Nephron (organoid): ENCODE measurements at regions not wholly inside any gene's neighbourhood (a gene's known extent, or its start where the extent isn't known, plus 50 kb on each side); places are given as distances from the start of the nearest gene placed in this dataset.
A peak's percentile ranks its signal among the peaks of the same experiment; 100 is the strongest.

ENCODE experiments used
- H3K27ac Mint-ChIP-seq, 3 experiments: 2 replicates each; pipeline ENCODE4 v1.8.0; 2020; ENCODE audit warnings: mixed read lengths in 3 of 3, mild to moderate bottlenecking in 2 of 3, moderate library complexity in 1 of 3
- H3K27me3 Mint-ChIP-seq: 2 replicates; pipeline ENCODE4 v1.8.0; 2021; ENCODE audit warnings: low read depth, mild to moderate bottlenecking, moderate library complexity, mixed read lengths
- H3K36me3 Mint-ChIP-seq: 2 replicates; pipeline ENCODE4 v1.8.0; 2020; ENCODE audit warnings: low read depth, mixed read lengths
- H3K4me1 Mint-ChIP-seq: 2 replicates; pipeline ENCODE4 v1.8.0; 2020; ENCODE audit warnings: mixed read lengths
- H3K4me3 Mint-ChIP-seq, 3 experiments: 2 replicates each; pipeline ENCODE4 v1.8.0; 2020; ENCODE audit warnings: mild to moderate bottlenecking in 3 of 3, mixed read lengths in 3 of 3, moderate library complexity in 2 of 3
- H3K9me3 Mint-ChIP-seq: 2 replicates; pipeline ENCODE4 v1.8.0; 2020; ENCODE audit warnings: mixed read lengths
- TF ChIP-seq, protein P1 (sequence below), 3 experiments: fragments of 200-600 bp; sonication (generic); IDR thresholded peaks; one replicate each; pipeline ENCODE4 v1.5.0; 2021; ENCODE audit warnings: antibody characterized with exemption in 3 of 3; ENCODE audit not compliant: unreplicated experiment in 3 of 3

DNA sequence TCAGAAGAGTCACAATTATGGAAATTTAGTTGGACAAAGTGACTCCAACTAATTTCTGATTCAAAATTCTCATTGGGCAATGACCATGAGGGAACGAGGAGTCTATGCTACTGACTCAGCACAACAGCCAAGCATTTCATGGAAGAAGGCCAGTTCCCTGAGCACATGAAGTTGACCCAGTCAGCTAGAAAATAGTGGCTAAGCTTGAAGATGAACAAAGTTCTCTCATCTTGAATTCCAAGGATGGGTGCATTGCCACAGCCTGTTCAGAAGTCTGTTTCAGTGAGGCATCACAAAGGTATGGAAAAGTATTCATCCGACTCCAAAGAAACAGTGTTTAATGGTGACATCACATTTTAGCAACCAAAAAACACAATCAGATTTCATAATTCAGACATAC lies 676.9 kb downstream of the HACE1 start:
- Mint-ChIP-seq H3K27ac (no peak overlapping the region), H3K27me3 (peaks cover 7% of the 10 kb centered on the region), H3K4me3 (no peak overlapping the region), H3K9me3 (no peaks in the 10 kb centered on the region), H3K36me3 (no peaks in the 10 kb centered on the region), H3K4me1 (no peaks in the 10 kb centered on the region)
- TF ChIP-seq, protein P1, sequence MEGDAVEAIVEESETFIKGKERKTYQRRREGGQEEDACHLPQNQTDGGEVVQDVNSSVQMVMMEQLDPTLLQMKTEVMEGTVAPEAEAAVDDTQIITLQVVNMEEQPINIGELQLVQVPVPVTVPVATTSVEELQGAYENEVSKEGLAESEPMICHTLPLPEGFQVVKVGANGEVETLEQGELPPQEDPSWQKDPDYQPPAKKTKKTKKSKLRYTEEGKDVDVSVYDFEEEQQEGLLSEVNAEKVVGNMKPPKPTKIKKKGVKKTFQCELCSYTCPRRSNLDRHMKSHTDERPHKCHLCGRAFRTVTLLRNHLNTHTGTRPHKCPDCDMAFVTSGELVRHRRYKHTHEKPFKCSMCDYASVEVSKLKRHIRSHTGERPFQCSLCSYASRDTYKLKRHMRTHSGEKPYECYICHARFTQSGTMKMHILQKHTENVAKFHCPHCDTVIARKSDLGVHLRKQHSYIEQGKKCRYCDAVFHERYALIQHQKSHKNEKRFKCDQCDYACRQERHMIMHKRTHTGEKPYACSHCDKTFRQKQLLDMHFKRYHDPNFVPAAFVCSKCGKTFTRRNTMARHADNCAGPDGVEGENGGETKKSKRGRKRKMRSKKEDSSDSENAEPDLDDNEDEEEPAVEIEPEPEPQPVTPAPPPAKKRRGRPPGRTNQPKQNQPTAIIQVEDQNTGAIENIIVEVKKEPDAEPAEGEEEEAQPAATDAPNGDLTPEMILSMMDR (IDR thresholded peaks at IDR 0.05; ENCODE audit: unreplicated experiment in 3 of 3): no peak

DNA sequence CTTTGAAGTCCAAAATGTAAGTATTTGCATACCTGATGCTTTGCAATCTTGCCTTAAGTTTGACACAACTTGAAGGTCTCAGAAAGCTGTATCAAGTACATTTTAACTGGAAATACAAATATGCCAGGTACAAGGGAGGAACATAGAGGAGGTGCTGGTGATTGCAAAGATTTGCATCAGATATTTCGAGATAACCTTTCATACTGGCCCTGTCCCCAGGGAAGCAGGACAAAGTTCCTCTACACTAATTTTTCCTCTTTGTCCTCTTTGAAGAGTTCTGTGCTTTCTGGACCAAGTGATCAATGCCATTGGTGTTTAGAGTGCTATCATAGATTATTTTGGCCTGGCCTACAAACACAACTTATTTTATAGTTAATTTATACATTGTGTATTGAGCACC lies 686.1 kb downstream of the HACE1 start:
- Mint-ChIP-seq H3K27me3 (no peaks in the 10 kb centered on the region), H3K4me3 (no peak overlapping the region), H3K9me3 (no peaks in the 10 kb centered on the region), H3K4me1 (peaks cover 11% of the 10 kb centered on the region), H3K27ac (no peak overlapping the region), H3K36me3 (no peaks in the 10 kb centered on the region)
- TF ChIP-seq, protein P1 (IDR thresholded peaks at IDR 0.05; ENCODE audit: unreplicated experiment in 3 of 3): no peak

DNA sequence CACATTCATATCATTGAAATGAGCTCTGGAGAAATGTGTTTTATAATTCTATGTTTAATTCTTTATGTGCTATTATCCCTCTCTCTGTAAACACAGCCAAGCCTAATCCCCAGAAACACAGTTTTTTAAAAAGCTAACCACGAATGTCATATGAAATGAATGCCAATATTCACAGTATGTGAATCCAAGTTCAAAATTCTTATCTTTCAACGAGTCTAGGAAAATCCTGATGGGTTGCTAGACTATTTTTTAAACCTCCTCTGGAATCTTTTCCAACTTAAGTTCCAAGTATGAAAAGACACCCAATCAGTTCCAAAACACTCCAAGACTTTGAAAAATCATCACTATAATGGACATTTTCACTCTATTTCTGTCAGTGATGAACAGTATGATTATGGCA lies 689.3 kb downstream of the HACE1 start:
- Mint-ChIP-seq H3K9me3 (peaks cover 13% of the 10 kb centered on the region), H3K27ac (peak overlapping the region in 2 of 3 experiments; percentile 8 to 22), H3K4me3 (no peak overlapping the region), H3K4me1 (peaks cover 11% of the 10 kb centered on the region), H3K36me3 (no peaks in the 10 kb centered on the region), H3K27me3 (no peaks in the 10 kb centered on the region)
- TF ChIP-seq, protein P1 (IDR thresholded peaks at IDR 0.05; ENCODE audit: unreplicated experiment in 3 of 3): no peak

DNA sequence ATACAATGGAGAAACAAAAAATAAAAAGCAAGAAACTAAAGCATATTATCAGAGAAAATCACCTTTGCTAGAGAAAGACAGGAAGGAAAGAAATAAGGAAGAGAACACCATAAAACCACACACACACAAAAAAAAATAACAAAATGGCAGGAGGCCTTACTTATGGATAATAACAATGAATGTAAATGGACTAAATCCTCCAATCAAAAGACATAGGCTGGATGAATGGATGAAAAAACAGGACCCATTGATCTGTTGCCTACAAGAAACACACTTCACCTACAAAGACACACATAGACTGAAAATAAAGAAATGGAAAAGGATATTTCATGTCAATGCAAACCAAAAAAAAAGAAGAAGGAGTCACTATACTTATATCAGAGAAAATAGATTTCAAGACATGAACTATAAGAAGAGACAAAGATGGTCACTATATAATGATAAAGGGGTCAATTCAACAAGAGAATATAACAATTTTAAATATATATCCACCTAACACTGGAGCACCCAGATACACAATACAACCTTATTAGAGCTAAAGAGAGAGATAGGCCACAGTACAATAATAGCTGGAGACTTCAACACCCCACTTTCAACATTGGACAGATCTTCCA lies 693.6 kb downstream of the HACE1 start:
- TF ChIP-seq, protein P1 (IDR thresholded peaks at IDR 0.05; ENCODE audit: unreplicated experiment in 3 of 3): no peak
- peaks cover 20% of the 10 kb centered on the region for H3K9me3 Mint-ChIP-seq

DNA sequence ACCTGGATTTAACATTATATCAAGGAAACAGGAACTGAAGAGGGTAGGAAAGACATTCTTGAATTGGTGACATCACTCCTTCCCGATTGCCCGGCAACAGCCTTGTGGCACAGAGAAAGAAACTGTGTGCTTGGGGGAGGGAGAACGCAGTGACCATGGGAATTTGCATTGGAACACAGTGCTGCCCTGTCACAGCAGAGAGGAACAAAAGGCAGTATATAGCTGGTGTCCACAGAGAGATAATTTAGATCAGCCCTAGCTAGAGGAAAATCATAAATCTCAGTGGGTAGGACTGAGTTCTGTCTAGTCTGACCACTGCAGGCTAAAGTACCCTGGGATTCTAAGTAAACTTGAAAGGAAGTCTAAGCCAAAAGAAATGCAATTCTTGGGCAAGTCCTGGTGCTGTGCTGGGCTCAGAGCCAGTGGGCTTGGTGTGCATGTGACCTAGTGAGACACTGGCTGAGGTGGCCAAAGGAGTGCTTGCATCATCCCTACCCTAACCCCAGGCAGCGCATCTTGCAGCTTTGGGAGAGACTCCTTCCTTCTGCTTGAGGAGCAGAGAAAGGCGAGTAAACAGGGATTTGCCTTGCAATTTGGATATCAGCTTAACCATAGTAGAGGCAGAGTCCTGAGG lies 697.6 kb downstream of the HACE1 start:
- H3K27me3 Mint-ChIP-seq: no peaks in the 10 kb centered on the region
- H3K27ac Mint-ChIP-seq: no peak overlapping the region
- TF ChIP-seq, protein P1 (IDR thresholded peaks at IDR 0.05; ENCODE audit: unreplicated experiment in 3 of 3): no peak

More for the DNA sequence above, 693.6 kb downstream of the HACE1 start:
- Mint-ChIP-seq H3K27ac (no peak overlapping the region), H3K36me3 (no peaks in the 10 kb centered on the region), H3K27me3 (no peaks in the 10 kb centered on the region), H3K4me1 (peaks cover 11% of the 10 kb centered on the region), H3K4me3 (no peak overlapping the region)

More for the DNA sequence above, 697.6 kb downstream of the HACE1 start:
- Mint-ChIP-seq H3K4me3 (no peak overlapping the region), H3K9me3 (peaks cover 20% of the 10 kb centered on the region), H3K36me3 (no peaks in the 10 kb centered on the region), H3K4me1 (no peaks in the 10 kb centered on the region)
